Loucy (cell line): ENCODE measurements at regions not wholly inside any gene's neighbourhood (a gene's known extent, or its start where the extent isn't known, plus 50 kb on each side); places are given as distances from the start of the nearest gene placed in this dataset.

ENCODE experiments used
- H2AFZ ChIP-seq: fragments of 200-600 bp; sonication (generic); 2 replicates; pipeline ENCODE4 v1.6.0; 2016; ENCODE audit warnings: antibody characterized with exemption, mild to moderate bottlenecking, low read length, moderate library complexity
- H3F3A ChIP-seq: fragments of 200-600 bp; 2 replicates; pipeline ENCODE4 v1.6.0; 2016; ENCODE audit warnings: antibody characterized with exemption, low read depth, mild to moderate bottlenecking
- H3K27me3 ChIP-seq: fragments of 200-600 bp; sonication (generic); 2 replicates; pipeline ENCODE4 v1.6.1; 2014; ENCODE audit warnings: low read length, mild to moderate bottlenecking; ENCODE audit not compliant: insufficient read depth, poor library complexity, severe bottlenecking
- H3K36me3 ChIP-seq: fragments of 200-600 bp; sonication (generic); 2 replicates; pipeline ENCODE4 v1.6.1; 2016; ENCODE audit warnings: low read length; ENCODE audit not compliant: insufficient read depth
- H3K4me1 ChIP-seq: fragments of 200-600 bp; sonication (generic); 2 replicates; pipeline ENCODE4 v1.5.1; 2014; ENCODE audit warnings: low read length, mild to moderate bottlenecking; ENCODE audit not compliant: insufficient read depth, poor library complexity, severe bottlenecking
- H3K4me2 ChIP-seq: fragments of 200-600 bp; sonication (generic); 2 replicates; pipeline ENCODE4 v1.6.0; 2014; ENCODE audit warnings: antibody characterized with exemption, low read length, low read depth, mild to moderate bottlenecking; ENCODE audit not compliant: poor library complexity, severe bottlenecking
- H3K4me3 ChIP-seq: fragments of 200-600 bp; sonication (generic); 2 replicates; pipeline ENCODE4 v1.5.1; 2014; ENCODE audit warnings: low read length, mild to moderate bottlenecking, mixed read lengths; ENCODE audit not compliant: poor library complexity, severe bottlenecking
- H3K79me2 ChIP-seq: fragments of 200-600 bp; sonication (generic); 2 replicates; pipeline ENCODE4 v1.6.1; 2014; ENCODE audit warnings: low read length; ENCODE audit not compliant: insufficient read depth
- H3K9ac ChIP-seq: fragments of 200-600 bp; sonication (generic); 2 replicates; pipeline ENCODE4 v1.6.0; 2014; ENCODE audit warnings: mild to moderate bottlenecking, low read depth, low read length, moderate library complexity; ENCODE audit not compliant: poor library complexity, severe bottlenecking
- H3K9me2 ChIP-seq: fragments of 200-600 bp; sonication (generic); replicated peaks from 2 replicates; pipeline ENCODE4 v1.6.1; 2016; ENCODE audit warnings: low read depth, low read length, mixed read lengths
- H3K9me3 ChIP-seq: fragments of 200-600 bp; sonication (generic); 2 replicates; pipeline ENCODE4 v1.6.1; 2014; ENCODE audit warnings: mild to moderate bottlenecking, antibody characterized with exemption, low read length, low read depth; ENCODE audit not compliant: insufficient read depth
- H4K20me1 ChIP-seq: fragments of 200-600 bp; sonication (generic); 2 replicates; pipeline ENCODE4 v1.6.0; 2014; ENCODE audit warnings: antibody characterized with exemption, low read length, mild to moderate bottlenecking; ENCODE audit not compliant: insufficient read depth, poor library complexity, severe bottlenecking
- CTCF ChIP-seq: fragments of 200-600 bp; sonication (generic); conservative IDR thresholded peaks from 2 replicates; pipeline ENCODE4 v1.5.1; 2014; ENCODE audit warnings: mild to moderate bottlenecking, antibody characterized with exemption, low read length
- EZH2phosphoT487 ChIP-seq: fragments of 200-600 bp; IDR thresholded peaks from 2 replicates; pipeline ENCODE4 v1.6.1; 2018; ENCODE audit warnings: antibody characterized with exemption, mild to moderate bottlenecking, moderate library complexity, borderline replicate concordance

DNA sequence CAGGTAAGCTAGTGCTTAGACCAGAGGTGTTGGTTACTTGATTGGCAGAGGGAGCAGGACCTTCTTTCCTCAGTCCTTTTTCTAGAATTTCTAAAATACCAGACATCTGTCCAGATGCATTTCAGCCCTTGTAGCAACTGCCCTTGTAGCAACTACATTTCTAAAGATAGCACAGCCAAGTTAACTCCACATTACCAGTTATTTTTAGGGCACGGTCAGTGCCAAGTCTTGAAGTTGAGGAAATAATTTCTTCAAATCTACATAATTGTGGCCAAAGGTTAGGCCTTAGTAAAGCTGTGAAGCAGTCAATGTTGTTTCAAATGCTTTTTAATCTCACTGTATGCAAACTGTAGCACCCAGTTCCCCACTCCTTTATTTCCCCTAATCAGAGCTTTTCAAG, 62.9 kb downstream of the MID1IP1 start:
- TF ChIP-seq EZH2phosphoT487 (no peak), CTCF (no peak)
- Histone ChIP-seq H3K79me2 (no peaks in the 10 kb centered on the region), H4K20me1 (no peaks in the 10 kb centered on the region), H3K4me3 (no peak overlapping the region), H3K9ac (no peak overlapping the region), H2AFZ (no peak overlapping the region), H3K4me2 (no peak overlapping the region), H3K36me3 (no peaks in the 10 kb centered on the region), H3F3A (no peaks in the 10 kb centered on the region), H3K9me3 (no peaks in the 10 kb centered on the region), H3K4me1 (peaks cover 7% of the 10 kb centered on the region), H3K27me3 (no peaks in the 10 kb centered on the region), H3K9me2 (no peaks in the 10 kb centered on the region)

- Histone ChIP-seq H3K9me2 (no peaks in the 10 kb centered on the region), H3K36me3 (no peaks in the 10 kb centered on the region), H3F3A (no peaks in the 10 kb centered on the region), H3K9ac (no peak overlapping the region), H3K4me1 (no peaks in the 10 kb centered on the region), H2AFZ (no peak overlapping the region), H4K20me1 (no peaks in the 10 kb centered on the region), H3K79me2 (no peaks in the 10 kb centered on the region), H3K9me3 (no peaks in the 10 kb centered on the region), H3K4me2 (no peak overlapping the region), H3K27me3 (no peaks in the 10 kb centered on the region), H3K4me3 (no peak overlapping the region)
- TF ChIP-seq EZH2phosphoT487 (no peak), CTCF (no peak)
These were observed 67.1 kb downstream of the MID1IP1 start for GRCh38 chrX:38868321-38868720.

DNA sequence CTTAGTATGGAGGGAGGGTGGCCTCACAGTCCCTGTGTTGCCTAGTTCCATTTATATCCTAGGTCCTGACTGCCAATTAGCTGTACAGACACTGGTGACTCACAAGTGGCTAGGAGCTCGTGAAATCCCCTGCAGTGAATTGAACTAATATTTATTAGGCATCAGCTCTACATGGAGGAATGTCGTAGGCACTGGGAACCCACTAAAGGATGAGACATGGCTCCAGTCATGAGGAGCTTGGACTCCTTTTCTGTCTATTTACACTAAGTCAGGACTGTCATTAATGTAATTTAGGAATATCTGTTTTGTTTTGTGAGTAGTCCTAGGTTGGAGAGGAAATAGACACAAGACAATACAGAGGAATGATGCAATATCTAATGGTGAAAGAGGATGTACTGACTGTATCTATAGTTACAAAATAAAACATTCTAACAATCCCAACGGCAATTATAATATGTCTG, 67.7 kb downstream of the MID1IP1 start:
- no peaks in the 10 kb centered on the region for H3K9me3 ChIP-seq
- no peak overlapping the region for H2AFZ ChIP-seq
- H3K36me3 ChIP-seq, result no peaks in the 10 kb centered on the region
- no peaks in the 10 kb centered on the region for H3K9me2 ChIP-seq
- no peaks in the 10 kb centered on the region for H3K27me3 ChIP-seq
- H3K4me3 ChIP-seq, result no peak overlapping the region
- H3K4me1 ChIP-seq, result no peaks in the 10 kb centered on the region
- no peaks in the 10 kb centered on the region for H4K20me1 ChIP-seq
- H3F3A ChIP-seq, result no peaks in the 10 kb centered on the region
- no peaks in the 10 kb centered on the region for H3K79me2 ChIP-seq
- no peak overlapping the region for H3K4me2 ChIP-seq
- no peak for TF ChIP-seq CTCF
- TF ChIP-seq EZH2phosphoT487, result no peak
- no peak overlapping the region for H3K9ac ChIP-seq
